ENCODE measurements at regions not wholly inside any gene's neighbourhood (a gene's known extent, or its start where the extent isn't known, plus 50 kb on each side); places are given as distances from the start of the nearest gene placed in this dataset.

- no peak for TF ChIP-seq CTCF (IDR thresholded peaks at IDR 0.05; ENCODE audit: low read depth, low read length)
- H3K4me3 ChIP-seq (ENCODE audit: low read depth, low read length), result no peak overlapping the region
These were observed 305.7 kb downstream of the SMOC2 start for GRCh38 chr6:168746643-168747042.

DNA sequence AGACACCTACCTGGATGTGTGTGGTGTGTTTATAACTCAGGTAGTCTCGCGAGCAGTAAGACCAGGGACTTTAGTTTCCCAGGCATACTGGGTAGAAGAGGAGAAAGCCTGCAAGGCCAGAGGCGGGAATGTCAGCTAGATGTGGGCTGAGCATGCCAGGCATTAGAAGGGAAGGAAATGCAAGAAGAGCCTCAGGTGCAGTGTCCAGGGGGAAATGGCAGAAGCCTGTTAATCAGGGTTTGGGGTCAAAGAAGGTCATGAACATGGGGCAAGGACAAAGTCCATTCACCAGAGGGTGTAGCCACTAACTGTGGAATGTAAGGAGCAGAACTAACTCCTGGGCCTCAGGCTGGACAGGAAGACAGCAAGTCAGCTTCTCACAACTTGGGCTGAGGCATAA, 305.0 kb downstream of the SMOC2 start:
- no peak overlapping the region for H3K4me3 ChIP-seq (ENCODE audit: low read depth, low read length)
- TF ChIP-seq CTCF (IDR thresholded peaks at IDR 0.05; ENCODE audit: low read depth, low read length), result no peak

DNA sequence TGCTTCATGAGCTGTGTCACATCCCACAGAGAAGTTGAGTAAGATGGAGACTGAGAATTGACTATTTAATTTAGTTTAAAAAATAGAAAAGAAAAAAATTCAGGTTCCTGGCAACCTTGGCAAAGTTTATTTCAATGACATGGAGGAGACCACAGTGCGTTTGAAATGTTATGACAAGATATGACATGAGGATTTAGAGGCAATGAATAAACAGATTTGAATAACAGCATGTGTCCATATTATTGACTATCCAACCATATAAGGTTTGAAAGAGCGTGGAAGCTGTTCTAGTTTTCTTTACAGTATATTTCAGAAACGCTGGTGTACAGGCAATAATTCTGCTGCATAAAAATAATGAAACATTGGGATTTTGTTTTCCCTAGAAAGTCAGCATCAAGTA, 303.9 kb downstream of the SMOC2 start:
- no peak for TF ChIP-seq CTCF (IDR thresholded peaks at IDR 0.05; ENCODE audit: low read depth, low read length)
- no peak overlapping the region for H3K4me3 ChIP-seq (ENCODE audit: low read depth, low read length)

DNA sequence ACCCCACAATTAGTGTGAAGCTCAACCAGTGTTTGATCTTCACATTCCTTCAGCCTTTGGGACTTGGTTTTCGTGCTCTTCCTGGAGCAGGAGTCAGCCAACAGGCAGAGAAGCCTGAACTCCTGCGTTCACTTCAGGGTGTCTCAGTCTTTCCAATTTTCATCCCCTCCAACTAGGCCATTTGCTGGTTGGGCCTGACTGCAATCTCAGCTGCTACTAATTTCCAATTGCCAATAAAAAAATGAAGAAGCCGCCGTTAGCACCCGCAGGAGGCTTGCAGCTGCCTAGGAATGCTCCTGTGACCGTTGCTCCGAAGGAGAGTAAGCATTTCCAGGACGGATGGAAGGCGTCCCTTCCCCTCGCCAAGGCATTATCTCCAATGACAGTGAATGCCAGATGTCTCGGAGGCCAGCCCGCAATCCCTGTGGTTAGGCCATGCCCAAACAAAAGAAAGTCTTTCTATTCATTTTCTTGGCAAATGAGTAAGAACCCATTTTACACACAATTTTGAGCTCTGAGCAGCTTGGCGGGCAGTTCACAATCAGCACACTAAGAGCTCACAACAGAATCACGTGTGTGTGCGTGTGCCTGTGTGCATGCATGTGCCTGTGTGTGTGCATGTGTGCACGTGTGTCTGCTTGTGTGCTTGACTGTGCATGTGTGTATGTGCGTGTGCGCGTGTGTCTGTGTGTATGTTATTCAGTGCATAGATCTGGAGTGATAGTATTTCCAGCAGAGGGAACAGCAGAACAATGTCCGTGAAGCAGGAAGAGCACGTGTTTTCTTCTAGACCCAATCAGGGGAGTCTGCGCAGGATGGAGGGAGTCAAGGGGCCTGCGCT, 301.2 kb downstream of the SMOC2 start:
- H3K4me3 ChIP-seq (ENCODE audit: low read depth, low read length), result no peak overlapping the region
- TF ChIP-seq CTCF (IDR thresholded peaks at IDR 0.05; ENCODE audit: low read depth, low read length), result no peak

GRCh38 chr6:168741305-168741704, 300.3 kb downstream of the SMOC2 start:
- TF ChIP-seq CTCF (IDR thresholded peaks at IDR 0.05; ENCODE audit: low read depth, low read length), result no peak
- H3K4me3 ChIP-seq (ENCODE audit: low read depth, low read length), result no peak overlapping the region

DNA sequence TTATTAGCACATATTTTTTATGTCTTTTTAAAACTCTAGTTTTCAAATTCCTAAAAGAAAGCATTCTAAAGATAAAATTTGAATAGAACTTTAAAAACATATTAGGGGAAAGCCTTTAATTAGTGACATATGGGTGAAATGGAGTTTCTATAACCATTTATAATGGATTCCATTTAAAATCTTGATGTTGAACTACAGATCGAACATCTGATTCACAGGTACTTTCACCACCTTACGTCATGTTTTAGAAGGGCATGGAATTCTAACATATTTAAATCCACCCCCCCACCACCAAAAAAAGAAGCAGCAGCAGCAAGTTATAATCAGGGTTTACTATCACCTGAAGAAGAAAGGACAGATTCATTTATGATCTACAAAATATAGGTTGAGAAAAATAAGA, 298.4 kb downstream of the SMOC2 start:
- TF ChIP-seq CTCF (IDR thresholded peaks at IDR 0.05; ENCODE audit: low read depth, low read length), result no peak
- no peak overlapping the region for H3K4me3 ChIP-seq (ENCODE audit: low read depth, low read length)

GRCh38 chr6:168737481-168737880, 296.5 kb downstream of the SMOC2 start:
- H3K4me3 ChIP-seq (ENCODE audit: low read depth, low read length), result no peak overlapping the region
- TF ChIP-seq CTCF (IDR thresholded peaks at IDR 0.05; ENCODE audit: low read depth, low read length), result no peak
